Ovary (tissue), 7 donors: ENCODE measurements at regions not wholly inside any gene's neighbourhood (a gene's known extent, or its start where the extent isn't known, plus 50 kb on each side); places are given as distances from the start of the nearest gene placed in this dataset.

Experiments
- DNase-seq, 5 donors: peaks; one replicate each; pipeline ENCODE4 v3.0.0-alpha.2; 2019 to 2020
- H3K27ac ChIP-seq, 2 donors: fragments of 200-600 bp; one replicate each; pipeline versions ENCODE4 v1.5.1 to v1.8.0; 2019 to 2022
- H3K27me3 ChIP-seq: fragments of 200-600 bp; one replicate; pipeline ENCODE4 v1.8.0; 2022
- H3K36me3 ChIP-seq: fragments of 200-600 bp; sonication (generic); one replicate; pipeline ENCODE4 v1.5.1; 2019
- H3K4me1 ChIP-seq: one replicate; pipeline ENCODE4 v1.8.1; 2013; ENCODE audit warnings: mild to moderate bottlenecking, moderate library complexity; ENCODE audit not compliant: insufficient read depth
- H3K4me3 ChIP-seq: fragments of 200-600 bp; sonication (generic); one replicate; pipeline ENCODE4 v1.5.1; 2017
- H3K9me3 ChIP-seq, 2 donors: fragments of 200-600 bp in 1 of 2; sonication (generic) in 1 of 2; one replicate each; pipeline versions ENCODE4 v1.5.1 to v1.8.1; 2013 to 2019; ENCODE audit warnings: mild to moderate bottlenecking in 1 of 2, moderate library complexity in 1 of 2
- EP300 ChIP-seq: sonication (generic); formaldehyde crosslinking; IDR thresholded peaks from one replicate; pipeline ENCODE4 v1.6.1; 2017; ENCODE audit warnings: antibody characterized with exemption
- POLR2A ChIP-seq: fragments of 450-650 bp; IDR thresholded peaks from one replicate; pipeline ENCODE4 v1.6.1; 2017; ENCODE audit warnings: antibody characterized with exemption, mild to moderate bottlenecking, moderate library complexity
- WGBS, 3 donors: extraction: QIAGEN DNeasy Blood & Tissue Kit in 1 of 3; methylation state at CpG; one replicate each; pipeline versions ENCODE4 v1.1.5 to v1.1.7; 2013 to 2017; 5-methylcytosine and 5-hydroxymethylcytosine counted together
- intact Hi-C, 4 donors: fragments of 100-400 bp; cut with DNase I; formaldehyde crosslinking; loops; one replicate each; pipeline versions ENCODE4 v1.11.0 to v1.15.1; 2022 to 2023
- TF ChIP-seq, protein P1 (sequence below), 3 donors: fragments of 450-650 bp in 2 of 3; fragments of 200-600 bp in 1 of 3; IDR thresholded peaks; one replicate each; pipeline versions ENCODE4 v1.5.1 to v1.8.0; 2016 to 2022; ENCODE audit warnings: antibody characterized with exemption in 3 of 3, mild to moderate bottlenecking in 1 of 3
- donor health status: DM: no; HTN: no; CAD: no; lungs with moderate emphysema.
- donor health status: DM: no; HTN: no; CAD: no.
- donor health status: Bipolar disorder and iron deficiency.
- donor health status: DM: no; HTN: no; CAD: no.
- donor health status: DM: yes; HTN: yes; CAD: no.

DNA sequence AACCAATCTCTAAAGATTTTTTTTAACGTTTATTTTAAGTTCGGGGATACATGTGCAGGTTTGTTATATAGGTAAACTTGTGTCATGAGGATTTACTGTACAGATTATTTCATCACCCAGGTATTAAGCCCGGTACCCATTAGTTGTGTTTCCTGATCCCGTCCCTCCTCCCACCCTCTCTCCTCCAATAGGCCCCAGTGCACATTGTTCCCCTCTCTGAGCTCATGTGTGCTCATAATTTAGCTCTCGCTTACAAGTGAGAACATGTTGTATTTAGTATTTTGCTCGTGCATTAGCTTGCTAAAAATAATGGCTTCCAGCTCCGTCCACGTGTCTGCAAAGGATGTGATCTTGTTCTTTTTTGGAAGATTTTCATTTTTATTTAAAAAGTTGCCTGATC is 2309.4 kb upstream of the AGA start:
- Histone ChIP-seq H3K36me3 (no peaks in the 10 kb centered on the region), H3K4me3 (no peak overlapping the region), H3K9me3 (no peaks in the 10 kb centered on the region), H3K27me3 (no peaks in the 10 kb centered on the region), H3K27ac (no peak overlapping the region), H3K4me1 (no peaks in the 10 kb centered on the region)
- TF ChIP-seq POLR2A (no peak), EP300 (no peak)
- TF ChIP-seq, protein P1, sequence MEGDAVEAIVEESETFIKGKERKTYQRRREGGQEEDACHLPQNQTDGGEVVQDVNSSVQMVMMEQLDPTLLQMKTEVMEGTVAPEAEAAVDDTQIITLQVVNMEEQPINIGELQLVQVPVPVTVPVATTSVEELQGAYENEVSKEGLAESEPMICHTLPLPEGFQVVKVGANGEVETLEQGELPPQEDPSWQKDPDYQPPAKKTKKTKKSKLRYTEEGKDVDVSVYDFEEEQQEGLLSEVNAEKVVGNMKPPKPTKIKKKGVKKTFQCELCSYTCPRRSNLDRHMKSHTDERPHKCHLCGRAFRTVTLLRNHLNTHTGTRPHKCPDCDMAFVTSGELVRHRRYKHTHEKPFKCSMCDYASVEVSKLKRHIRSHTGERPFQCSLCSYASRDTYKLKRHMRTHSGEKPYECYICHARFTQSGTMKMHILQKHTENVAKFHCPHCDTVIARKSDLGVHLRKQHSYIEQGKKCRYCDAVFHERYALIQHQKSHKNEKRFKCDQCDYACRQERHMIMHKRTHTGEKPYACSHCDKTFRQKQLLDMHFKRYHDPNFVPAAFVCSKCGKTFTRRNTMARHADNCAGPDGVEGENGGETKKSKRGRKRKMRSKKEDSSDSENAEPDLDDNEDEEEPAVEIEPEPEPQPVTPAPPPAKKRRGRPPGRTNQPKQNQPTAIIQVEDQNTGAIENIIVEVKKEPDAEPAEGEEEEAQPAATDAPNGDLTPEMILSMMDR (IDR thresholded peaks at IDR 0.05), result no peak
- intact Hi-C loops, result no loop called here
- DNase-seq, result no peak
- 73 to 75% (median 74%) methylated on average over 8 of the region's 8 CpGs for WGBS, 3 donors

- DNase-seq, result no peak
- 33 to 52% (median 50%) methylated on average over 1 of the region's 1 CpG for WGBS, 3 donors
Measured at GRCh38 chr4:179755322-179755721, 2313.1 kb upstream of the AGA start.

GRCh38 chr4:179757641-179758040 is 2315.4 kb upstream of the AGA start:
- 35 to 52% (median 40%) methylated on average over 1 of the region's 1 CpG for WGBS, 3 donors
- Histone ChIP-seq H3K27me3 (no peaks in the 10 kb centered on the region), H3K4me1 (no peaks in the 10 kb centered on the region), H3K36me3 (no peaks in the 10 kb centered on the region), H3K9me3 (no peaks in the 10 kb centered on the region), H3K4me3 (no peak overlapping the region), H3K27ac (no peak overlapping the region)
- intact Hi-C loops, result no loop called here
- DNase-seq, result no peak
- TF ChIP-seq, protein P1 (IDR thresholded peaks at IDR 0.05), result no peak
- no peak for TF ChIP-seq POLR2A

More at GRCh38 chr4:179755322-179755721, 2313.1 kb upstream of the AGA start:
- Histone ChIP-seq H3K27ac (no peak overlapping the region), H3K4me3 (no peak overlapping the region), H3K4me1 (no peaks in the 10 kb centered on the region), H3K9me3 (no peaks in the 10 kb centered on the region), H3K27me3 (no peaks in the 10 kb centered on the region), H3K36me3 (no peaks in the 10 kb centered on the region)
- intact Hi-C loops, result no loop called here
- TF ChIP-seq POLR2A, result no peak
- TF ChIP-seq, protein P1 (IDR thresholded peaks at IDR 0.05), result no peak
- no peak for TF ChIP-seq EP300

GRCh38 chr4:179762840-179763239 is 2320.6 kb upstream of the AGA start:
- WGBS, 3 donors, result 75 to 81% (median 76%) methylated on average over 5 of the region's 5 CpGs
- Histone ChIP-seq H3K36me3 (no peaks in the 10 kb centered on the region), H3K27ac (no peak overlapping the region), H3K4me1 (no peaks in the 10 kb centered on the region), H3K4me3 (no peak overlapping the region), H3K9me3 (no peaks in the 10 kb centered on the region), H3K27me3 (no peaks in the 10 kb centered on the region)
- TF ChIP-seq POLR2A (no peak), EP300 (no peak)
- TF ChIP-seq, protein P1 (IDR thresholded peaks at IDR 0.05), result no peak
- no peak for DNase-seq
- intact Hi-C loops, result no loop called here

DNA sequence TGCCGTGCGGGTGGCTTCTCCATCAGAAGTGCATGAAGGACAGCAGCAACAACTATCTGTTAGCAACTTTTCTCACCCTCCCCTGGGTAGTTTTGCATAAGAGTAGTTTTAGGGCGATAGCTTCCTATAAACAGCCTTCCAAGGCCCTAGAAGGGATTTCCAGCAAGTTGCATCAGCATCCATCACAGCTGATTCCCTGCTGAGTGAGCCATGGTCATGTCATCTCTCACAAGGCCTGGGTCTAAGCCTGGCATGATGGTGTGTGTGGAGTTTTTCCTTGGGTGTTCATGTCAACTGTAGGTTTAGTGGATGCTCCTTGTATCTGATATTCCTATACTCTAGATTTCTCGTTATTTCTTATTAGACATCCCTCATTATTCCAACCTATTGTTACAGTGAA is 2324.7 kb upstream of the AGA start:
- WGBS, 3 donors, result 54 to 81% (median 72%) methylated on average over 4 of the region's 4 CpGs
- no peak overlapping the region for H3K4me3 ChIP-seq
- no peaks in the 10 kb centered on the region for H3K36me3 ChIP-seq
- H3K9me3 ChIP-seq, result no peaks in the 10 kb centered on the region
- no peak overlapping the region for H3K27ac ChIP-seq
- no peak for TF ChIP-seq EP300
- no peak for TF ChIP-seq POLR2A
- no peak for DNase-seq
- no peaks in the 10 kb centered on the region for H3K4me1 ChIP-seq
- no peaks in the 10 kb centered on the region for H3K27me3 ChIP-seq
- intact Hi-C loops, result no loop called here
